K562 (cell line): ENCODE measurements at regions not wholly inside any gene's neighbourhood (a gene's known extent, or its start where the extent isn't known, plus 50 kb on each side); places are given as distances from the start of the nearest gene placed in this dataset.

Source experiments
- ATF2 ChIP-seq: sonication (generic); formaldehyde crosslinking; IDR thresholded peaks from 2 replicates; pipeline ENCODE4 v1.8.1; 2022; ENCODE audit warnings: missing genetic modification reagents
- CTCF ChIP-seq, 3 experiments: IDR thresholded peaks in 2 of 3; conservative IDR thresholded peaks in 1 of 3; 2 replicates each; pipeline ENCODE4 v1.5.1; 2011 to 2012; ENCODE audit warnings: low read length in 3 of 3, mild to moderate bottlenecking in 3 of 3, control low read depth in 2 of 3, improper control_type of control experiment in 1 of 3, inconsistent platforms in 1 of 3, low read depth in 1 of 3, mixed read lengths in 1 of 3, moderate library complexity in 1 of 3; ENCODE audit not compliant: insufficient read depth in 2 of 3
- EZH2 ChIP-seq: IDR thresholded peaks from 2 replicates; pipeline ENCODE4 v1.6.1; 2012; ENCODE audit warnings: low read depth, mild to moderate bottlenecking, inconsistent platforms, low read length, borderline replicate concordance
- FOSL1 ChIP-seq: fragments of 200-800 bp; sonication (Bioruptor generic); conservative IDR thresholded peaks from 2 replicates; pipeline ENCODE4 v1.6.1; 2016; ENCODE audit warnings: missing genetic modification characterization, missing compliant biosample characterization
- ILK ChIP-seq: fragments of 450-650 bp; IDR thresholded peaks from 2 replicates; pipeline ENCODE4 v1.6.1; 2016; ENCODE audit warnings: missing genetic modification characterization, low read depth, mild to moderate bottlenecking, missing compliant biosample characterization, moderate library complexity, borderline replicate concordance
- JUNB ChIP-seq: fragments of 450-650 bp; formaldehyde crosslinking; conservative IDR thresholded peaks from 2 replicates; pipeline ENCODE4 v1.4.0; 2020; ENCODE audit warnings: mild to moderate bottlenecking
- MAX ChIP-seq: sonication (generic); formaldehyde crosslinking; IDR thresholded peaks from 2 replicates; pipeline ENCODE4 v1.9.0; 2022; ENCODE audit warnings: mild to moderate bottlenecking, missing genetic modification reagents
- MEIS2 ChIP-seq: fragments of 450-650 bp; IDR thresholded peaks from 2 replicates; pipeline ENCODE4 v1.6.1; 2014; ENCODE audit warnings: mild to moderate bottlenecking; ENCODE audit not compliant: partially characterized antibody
- NR2C2 ChIP-seq, 2 experiments: fragments of 200-800 bp in 1 of 2; sonication (Bioruptor generic) in 1 of 2; sonication (generic) in 1 of 2; formaldehyde crosslinking in 1 of 2; IDR thresholded peaks; 2 replicates each; pipeline versions ENCODE4 v1.6.1 to v1.8.0; 2016 to 2022; ENCODE audit warnings: mild to moderate bottlenecking in 1 of 2, missing compliant biosample characterization in 1 of 2, missing genetic modification characterization in 1 of 2, missing genetic modification reagents in 1 of 2
- RBM34 ChIP-seq: fragments of 200-400 bp; formaldehyde crosslinking; IDR thresholded peaks from 2 replicates; pipeline ENCODE4 v1.6.1; 2018; ENCODE audit warnings: low read length, borderline replicate concordance; ENCODE audit not compliant: insufficient read depth
- SETDB1 ChIP-seq: IDR thresholded peaks from one replicate; pipeline ENCODE4 v1.6.1; 2012; ENCODE audit warnings: low read length, control low read depth, inconsistent platforms
- SMARCE1 ChIP-seq: fragments of 450-650 bp; IDR thresholded peaks from 2 replicates; pipeline ENCODE4 v1.7.1; 2016; ENCODE audit warnings: mild to moderate bottlenecking
- TBL1XR1 ChIP-seq, 2 experiments: IDR thresholded peaks; 2 replicates each; pipeline ENCODE4 v1.6.1; 2012; ENCODE audit warnings: improper control_type of control experiment in 2 of 2, low read length in 2 of 2, mild to moderate bottlenecking in 1 of 2
- TEAD4 ChIP-seq, 2 experiments: sonication (generic) in 1 of 2; formaldehyde crosslinking in 1 of 2; IDR thresholded peaks; 2 replicates each; pipeline versions ENCODE4 v1.6.1 to v1.8.0; 2012 to 2022; ENCODE audit warnings: borderline replicate concordance in 1 of 2, inconsistent platforms in 1 of 2, low read length in 1 of 2, mild to moderate bottlenecking in 1 of 2, missing genetic modification reagents in 1 of 2
- THAP7 ChIP-seq: fragments of 250-450 bp; sonication (Bioruptor Pico); IDR thresholded peaks from 2 replicates; pipeline ENCODE4 v1.5.0; 2021
- ZNF143 ChIP-seq: sonication (generic); formaldehyde crosslinking; IDR thresholded peaks from 2 replicates; pipeline ENCODE4 v1.9.0; 2022; ENCODE audit warnings: mild to moderate bottlenecking, missing genetic modification reagents
- ZNF282 ChIP-seq: sonication (generic); formaldehyde crosslinking; IDR thresholded peaks from 2 replicates; pipeline ENCODE4 v1.8.1; 2023; ENCODE audit warnings: missing genetic modification reagents
- ZNF609 ChIP-seq: sonication (generic); formaldehyde crosslinking; IDR thresholded peaks from 2 replicates; pipeline ENCODE4 v1.8.1; 2023; ENCODE audit warnings: missing genetic modification reagents, mild to moderate bottlenecking, borderline replicate concordance

GRCh38 chr7:25862261-25863004 is 289.6 kb upstream of the NFE2L3 start (continued):
- no peak for TF ChIP-seq CTCF (IDR thresholded peaks at IDR 0.05 in 2 of 3, conservative IDR thresholded peaks at IDR 0.05 in 1 of 3; ENCODE audit: insufficient read depth in 2 of 3, low read depth in 1 of 3, low read length in 3 of 3)
- no peak for TF ChIP-seq FOSL1 (tag)
- TF ChIP-seq ZNF143, result no peak
- no peak for TF ChIP-seq EZH2
- 0 out of 2 replicates have a peak, but pooled peaks have one; percentile 19 for TF ChIP-seq JUNB (CRISPR knock-in tag)
- TF ChIP-seq TBL1XR1 (IDR thresholded peaks at IDR 0.05; ENCODE audit: low read length in 2 of 2), result no peak
- TF ChIP-seq SMARCE1, result no peak
- no peak for TF ChIP-seq ZNF282 (CRISPR knock-in tag)
- no peak for TF ChIP-seq ZNF609
- TF ChIP-seq ATF2 (CRISPR knock-in tag), result no peak
- TF ChIP-seq NR2C2 (CRISPR knock-in tag; IDR thresholded peaks at IDR 0.05), result no peak
- peak; percentile 57; the same call in 1 of the 2 replicates for TF ChIP-seq NR2C2 (tag; IDR thresholded peaks at IDR 0.05)
- TF ChIP-seq MAX, result peak; percentile 78
- no peak for TF ChIP-seq SETDB1
- no peak for TF ChIP-seq THAP7 (CRISPR knock-in tag)
- TF ChIP-seq MEIS2, result peak; percentile 72
- no peak for TF ChIP-seq ILK
- no peak; the same call in 1 of the 2 replicates for TF ChIP-seq TEAD4 (IDR thresholded peaks at IDR 0.05; ENCODE audit: low read length)
- TF ChIP-seq TEAD4 (CRISPR knock-in tag; IDR thresholded peaks at IDR 0.05; ENCODE audit: borderline replicate concordance), result no peak
- TF ChIP-seq RBM34, result no peak
